ENCODE measurements at regions not wholly inside any gene's neighbourhood (a gene's known extent, or its start where the extent isn't known, plus 50 kb on each side); places are given as distances from the start of the nearest gene placed in this dataset.

GRCh38 chr12:83997423-83997822 is 915.2 kb downstream of the SLC6A15 start:
- no peak for TF ChIP-seq CTCF (IDR thresholded peaks at IDR 0.05)
- no peak for TF ChIP-seq POLR2A (IDR thresholded peaks at IDR 0.05)
